SH-SY5Y (cell line): ENCODE measurements at regions not wholly inside any gene's neighbourhood (a gene's known extent, or its start where the extent isn't known, plus 50 kb on each side); places are given as distances from the start of the nearest gene placed in this dataset.

ENCODE experiments used
- GATA2 ChIP-seq: IDR thresholded peaks from 2 replicates; pipeline ENCODE4 v1.6.1; 2011; ENCODE audit warnings: mild to moderate bottlenecking, low read depth, low read length
- GATA3 ChIP-seq: IDR thresholded peaks from 2 replicates; pipeline ENCODE4 v1.6.1; 2011; ENCODE audit warnings: low read depth, mild to moderate bottlenecking, low read length, moderate library complexity

DNA sequence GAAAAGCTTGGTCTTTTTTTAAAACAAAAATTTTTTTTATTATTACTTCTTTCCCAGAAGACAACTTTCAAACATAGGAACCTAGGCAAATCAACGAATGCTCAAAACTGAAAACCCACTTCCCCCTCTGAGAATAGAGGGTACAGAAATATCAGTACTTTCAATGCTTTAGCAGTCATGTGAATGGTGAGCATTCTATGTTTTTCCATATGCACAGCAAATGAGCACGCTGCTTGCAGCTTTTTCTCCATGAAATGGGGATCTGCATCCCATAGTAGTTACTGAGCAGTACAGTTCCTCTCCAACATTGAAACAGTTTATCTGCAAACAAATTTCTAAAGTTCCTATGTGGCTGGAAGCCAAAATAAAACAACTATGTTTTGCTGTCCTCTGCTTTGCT lies 108.4 kb upstream of the BMP2K start:
- TF ChIP-seq GATA2 = no peak
- no peak for TF ChIP-seq GATA3
